ENCODE measurements at regions not wholly inside any gene's neighbourhood (a gene's known extent, or its start where the extent isn't known, plus 50 kb on each side); places are given as distances from the start of the nearest gene placed in this dataset.

GRCh38 chr13:106802917-106803316 lies 235.0 kb upstream of the ARGLU1 start:
- DNase-seq (ENCODE audit: low read depth) = no peak
- no peak overlapping the region for H3K4me3 ChIP-seq (ENCODE audit: low read depth, low read length)
- TF ChIP-seq, protein P1, sequence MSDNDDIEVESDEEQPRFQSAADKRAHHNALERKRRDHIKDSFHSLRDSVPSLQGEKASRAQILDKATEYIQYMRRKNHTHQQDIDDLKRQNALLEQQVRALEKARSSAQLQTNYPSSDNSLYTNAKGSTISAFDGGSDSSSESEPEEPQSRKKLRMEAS (IDR thresholded peaks at IDR 0.05; ENCODE audit: low read depth, low read length) = no peak
- no peak for TF ChIP-seq POLR2A (IDR thresholded peaks at IDR 0.05; ENCODE audit: extremely low read depth, insufficient read length)
- TF ChIP-seq MYC (IDR thresholded peaks at IDR 0.05; ENCODE audit: low read depth, low read length) = no peak
- TF ChIP-seq CTCF (IDR thresholded peaks at IDR 0.05; ENCODE audit: low read depth, low read length) = no peak

DNA sequence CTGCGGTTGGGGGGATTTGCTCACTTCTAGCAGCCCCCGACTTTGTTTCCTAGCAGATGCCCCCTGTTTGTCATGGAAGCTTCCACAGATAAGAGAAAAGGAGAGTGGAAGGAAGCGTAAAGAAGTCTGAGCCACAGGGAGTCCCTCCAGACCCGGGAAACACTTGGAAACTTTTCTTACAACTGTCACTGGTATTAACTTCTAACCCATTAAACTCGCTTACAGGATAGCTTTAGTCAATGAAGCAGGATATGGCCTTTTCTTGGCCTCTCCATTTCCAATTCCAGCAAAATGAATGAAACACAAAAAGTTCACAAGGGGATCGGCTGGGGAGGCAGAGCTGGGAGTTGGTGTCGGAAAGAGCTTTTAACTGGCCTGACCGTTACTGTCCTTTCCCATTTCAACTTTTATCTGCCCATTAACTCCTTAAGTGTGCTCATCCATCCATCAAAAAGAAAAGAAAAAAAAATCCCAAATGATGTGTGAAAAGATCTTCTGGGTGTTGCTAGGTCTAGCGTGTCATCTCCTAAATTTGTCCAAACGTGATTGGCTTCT lies 231.9 kb upstream of the ARGLU1 start:
- H3K4me3 ChIP-seq (ENCODE audit: low read depth, low read length) = no peak overlapping the region
- DNase-seq (ENCODE audit: low read depth) = no peak
- no peak for TF ChIP-seq CTCF (IDR thresholded peaks at IDR 0.05; ENCODE audit: low read depth, low read length)
- no peak for TF ChIP-seq POLR2A (IDR thresholded peaks at IDR 0.05; ENCODE audit: extremely low read depth, insufficient read length)
- TF ChIP-seq MYC (IDR thresholded peaks at IDR 0.05; ENCODE audit: low read depth, low read length) = no peak
- TF ChIP-seq, protein P1 (IDR thresholded peaks at IDR 0.05; ENCODE audit: low read depth, low read length) = no peak

DNA sequence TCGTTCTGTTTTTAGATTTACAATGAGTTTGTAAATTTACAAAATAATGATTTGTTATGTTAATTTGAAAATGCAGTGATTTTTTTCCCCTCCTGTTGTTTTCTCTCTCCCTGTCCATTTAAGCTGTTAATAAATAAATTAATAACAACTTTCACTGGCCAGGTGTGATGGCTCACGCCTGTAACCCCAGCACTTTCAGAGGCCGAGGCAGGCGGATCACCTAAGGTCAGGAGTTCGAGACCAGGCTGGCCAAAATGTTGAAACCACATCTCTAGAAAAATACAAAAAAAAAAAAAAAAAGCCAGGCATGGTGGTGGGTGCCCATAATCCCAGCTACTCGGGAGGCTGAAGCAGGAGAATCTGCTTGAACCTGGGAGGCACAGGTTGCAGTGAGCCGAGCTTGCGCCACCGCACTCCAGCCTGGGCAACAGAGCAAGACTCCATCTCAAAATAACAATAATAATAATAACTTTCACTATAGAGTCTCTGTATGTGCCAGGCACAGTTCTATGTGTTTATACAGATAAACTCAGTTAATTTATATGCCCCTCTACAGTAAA lies 229.2 kb upstream of the ARGLU1 start:
- no peak for DNase-seq (ENCODE audit: low read depth)

DNA sequence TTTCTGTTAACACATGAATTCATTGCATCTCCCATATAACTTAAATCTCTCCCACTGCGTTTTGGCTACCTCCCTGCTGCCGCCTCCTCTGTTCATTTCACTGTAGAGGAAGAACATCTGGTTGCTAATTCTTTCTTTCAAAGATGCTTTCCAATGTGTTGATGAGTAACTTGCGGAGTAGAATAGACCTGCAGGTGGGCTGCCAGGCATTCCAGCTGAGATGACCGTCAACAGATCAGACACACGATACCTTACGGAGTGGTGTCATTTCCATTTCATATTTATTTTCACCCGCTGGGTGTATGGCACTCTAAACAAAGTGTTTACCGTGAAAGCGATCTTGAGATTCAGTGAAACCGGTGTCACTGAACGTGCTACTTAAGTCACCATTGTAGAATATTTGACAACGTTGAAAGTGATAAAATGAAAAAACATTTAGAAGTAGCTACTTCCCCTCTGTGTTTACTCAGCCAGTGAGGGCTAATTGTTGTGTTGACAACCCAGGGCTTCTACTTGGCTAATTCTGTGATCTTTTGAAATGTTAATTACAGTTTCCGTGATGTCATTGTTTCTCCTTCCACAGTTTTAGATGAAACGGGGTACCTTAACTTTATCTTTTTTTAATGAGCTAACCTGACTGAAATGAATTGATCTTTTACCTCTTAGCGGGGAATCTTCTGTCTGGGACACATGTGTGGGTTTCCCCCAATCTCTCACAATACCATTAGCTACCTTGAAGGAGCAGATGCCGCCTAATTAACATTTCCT lies 228.5 kb upstream of the ARGLU1 start:
- TF ChIP-seq CTCF (IDR thresholded peaks at IDR 0.05; ENCODE audit: low read depth, low read length) (no peak), MYC (IDR thresholded peaks at IDR 0.05; ENCODE audit: low read depth, low read length) (no peak), POLR2A (IDR thresholded peaks at IDR 0.05; ENCODE audit: extremely low read depth, insufficient read length) (no peak)
- TF ChIP-seq, protein P1 (IDR thresholded peaks at IDR 0.05; ENCODE audit: low read depth, low read length) = no peak
- no peak for DNase-seq (ENCODE audit: low read depth)
- no peak overlapping the region for H3K4me3 ChIP-seq (ENCODE audit: low read depth, low read length)

More for the DNA sequence above, 229.2 kb upstream of the ARGLU1 start:
- TF ChIP-seq POLR2A (IDR thresholded peaks at IDR 0.05; ENCODE audit: extremely low read depth, insufficient read length) (no peak), MYC (IDR thresholded peaks at IDR 0.05; ENCODE audit: low read depth, low read length) (no peak), CTCF (IDR thresholded peaks at IDR 0.05; ENCODE audit: low read depth, low read length) (no peak)
- TF ChIP-seq, protein P1 (IDR thresholded peaks at IDR 0.05; ENCODE audit: low read depth, low read length) = no peak
- no peak overlapping the region for H3K4me3 ChIP-seq (ENCODE audit: low read depth, low read length)

DNA sequence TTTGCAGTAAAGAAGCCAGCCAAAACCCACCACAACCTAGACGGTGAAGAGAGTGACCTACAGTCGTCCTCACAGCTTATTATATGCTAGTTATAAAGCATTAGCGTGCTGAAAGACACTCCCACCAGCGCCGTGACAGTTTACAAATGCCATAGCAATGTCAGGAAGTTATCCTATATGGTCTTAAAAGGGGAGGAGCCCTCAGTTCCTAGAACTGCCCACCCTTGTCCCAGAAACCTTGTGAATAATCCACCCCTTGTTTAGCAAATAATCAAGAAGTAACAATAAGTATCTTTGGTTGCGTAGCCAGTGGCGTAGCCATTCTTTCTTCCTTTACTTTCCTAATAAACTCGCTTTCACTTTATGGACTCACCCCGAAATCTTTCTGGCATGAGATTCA lies 227.9 kb upstream of the ARGLU1 start:
- TF ChIP-seq POLR2A (IDR thresholded peaks at IDR 0.05; ENCODE audit: extremely low read depth, insufficient read length) (no peak), CTCF (IDR thresholded peaks at IDR 0.05; ENCODE audit: low read depth, low read length) (no peak), MYC (IDR thresholded peaks at IDR 0.05; ENCODE audit: low read depth, low read length) (no peak)
- TF ChIP-seq, protein P1 (IDR thresholded peaks at IDR 0.05; ENCODE audit: low read depth, low read length) = no peak
- H3K4me3 ChIP-seq (ENCODE audit: low read depth, low read length) = no peak overlapping the region
- no peak for DNase-seq (ENCODE audit: low read depth)

All from NB4 (cell line).